Stimulated activated naive B cell treated with anti-CD40 and anti-IgM and Interleukin-4, amounts not matched to agents 10 μg/mL and 1 μg/mL and 100 μg/mL, for 72 hours (primary cell): ENCODE measurements at regions not wholly inside any gene's neighbourhood (a gene's known extent, or its start where the extent isn't known, plus 50 kb on each side); places are given as distances from the start of the nearest gene placed in this dataset.
A peak's percentile ranks its signal among the peaks of the same experiment; 100 is the strongest.
"Not testable (repeated sequence)": the region's sequence is repeated elsewhere in the genome, so short reads cannot be mapped to it uniquely, and the experiment has no call there.

ENCODE experiments used
- ATAC-seq, 2 donors: fragments of 150-1000 bp; cut with Tn5 transposase; replicated peaks; 2 replicates each; pipeline ENCODE4 v1.10.0; 2021; ENCODE audit warnings: moderate library complexity in 1 of 2
- DNase-seq: peaks from one replicate; pipeline ENCODE4 v3.0.0; 2021
- H3K27ac Mint-ChIP-seq: one replicate; pipeline ENCODE4 v1.8.0; 2022; ENCODE audit warnings: mild to moderate bottlenecking, mixed read lengths
- H3K27me3 Mint-ChIP-seq, 2 donors: one replicate each; pipeline ENCODE4 v1.8.0; 2022; ENCODE audit warnings: mixed read lengths in 2 of 2
- H3K36me3 Mint-ChIP-seq, 2 donors: one replicate each; pipeline ENCODE4 v1.8.0; 2022; ENCODE audit warnings: mixed read lengths in 2 of 2, mild to moderate bottlenecking in 1 of 2
- H3K4me1 Mint-ChIP-seq, 2 donors: one replicate each; pipeline ENCODE4 v1.8.0; 2022; ENCODE audit warnings: mixed read lengths in 2 of 2, mild to moderate bottlenecking in 1 of 2
- H3K4me3 Mint-ChIP-seq, 2 donors: one replicate each; pipeline ENCODE4 v1.8.0; 2022; ENCODE audit warnings: mild to moderate bottlenecking in 2 of 2, mixed read lengths in 2 of 2, moderate library complexity in 1 of 2
- H3K9me3 Mint-ChIP-seq, 2 donors: one replicate each; pipeline ENCODE4 v1.8.0; 2022; ENCODE audit warnings: mixed read lengths in 2 of 2, mild to moderate bottlenecking in 1 of 2

GRCh38 chr6:163756079-163756478 lies 341.6 kb downstream of the QKI start:
- peaks cover 5% of the 10 kb centered on the region in 2 donors for H3K36me3 Mint-ChIP-seq
- H3K27me3 Mint-ChIP-seq = peaks cover 16 to 29% of the 10 kb centered on the region in 2 donors
- ATAC-seq (peak; percentile 99 to 100), DNase-seq (peak; percentile 69)
- peaks cover 0 to 4% of the 10 kb centered on the region in 2 donors for H3K9me3 Mint-ChIP-seq
- H3K27ac Mint-ChIP-seq = no peak overlapping the region
- H3K4me3 Mint-ChIP-seq = peak overlapping the region in 1 of 2 donors; percentile 31
- H3K4me1 Mint-ChIP-seq = peaks cover 28 to 44% of the 10 kb centered on the region in 2 donors

- Mint-ChIP-seq H3K27ac (no peak overlapping the region), H3K27me3 (peaks cover 23 to 41% of the 10 kb centered on the region in 2 donors), H3K9me3 (peaks cover 0 to 4% of the 10 kb centered on the region in 2 donors), H3K36me3 (peaks cover 5% of the 10 kb centered on the region in 2 donors), H3K4me3 (no peak overlapping the region), H3K4me1 (peaks cover 38 to 55% of the 10 kb centered on the region in 2 donors)
- ATAC-seq = no peak
- no peak for DNase-seq
These were observed 340.3 kb downstream of the QKI start for GRCh38 chr6:163754866-163755265.

- Mint-ChIP-seq H3K4me3 (no peak overlapping the region), H3K27me3 (peaks cover 36 to 46% of the 10 kb centered on the region in 2 donors), H3K27ac (no peak overlapping the region), H3K36me3 (peaks cover 5% of the 10 kb centered on the region in 2 donors), H3K9me3 (peaks cover 0 to 4% of the 10 kb centered on the region in 2 donors), H3K4me1 (peaks cover 38 to 55% of the 10 kb centered on the region in 2 donors)
- DNase-seq (no peak), ATAC-seq (no peak)
These were observed 338.9 kb downstream of the QKI start for GRCh38 chr6:163753430-163753829.

GRCh38 chr6:163752446-163752845 lies 337.9 kb downstream of the QKI start:
- peaks cover 41 to 54% of the 10 kb centered on the region in 2 donors for H3K27me3 Mint-ChIP-seq
- peaks cover 5% of the 10 kb centered on the region in 2 donors for H3K36me3 Mint-ChIP-seq
- H3K27ac Mint-ChIP-seq = no peak overlapping the region
- DNase-seq (no peak), ATAC-seq (no peak)
- H3K9me3 Mint-ChIP-seq = peaks cover 0 to 3% of the 10 kb centered on the region in 2 donors
- peaks cover 34 to 50% of the 10 kb centered on the region in 2 donors for H3K4me1 Mint-ChIP-seq
- H3K4me3 Mint-ChIP-seq = peak overlapping the region in 1 of 2 donors; percentile 2

GRCh38 chr6:163751032-163751525 lies 336.6 kb downstream of the QKI start:
- peak; percentile 44 to 64 for ATAC-seq
- Mint-ChIP-seq H3K27me3 (peaks cover 41 to 55% of the 10 kb centered on the region in 2 donors), H3K4me3 (peak overlapping the region; percentile 37 to 72), H3K4me1 (peaks cover 31 to 43% of the 10 kb centered on the region in 2 donors), H3K9me3 (peaks cover 3 to 5% of the 10 kb centered on the region in 2 donors), H3K27ac (peak overlapping the region; percentile 91), H3K36me3 (peaks cover 5 to 10% of the 10 kb centered on the region in 2 donors)
- DNase-seq = no peak

GRCh38 chr6:163750431-163751031 lies 336.0 kb downstream of the QKI start:
- Mint-ChIP-seq H3K36me3 (peaks cover 5 to 10% of the 10 kb centered on the region in 2 donors), H3K4me3 (peak overlapping the region; percentile 37 to 72), H3K4me1 (peaks cover 27 to 38% of the 10 kb centered on the region in 2 donors), H3K27me3 (peaks cover 41 to 60% of the 10 kb centered on the region in 2 donors), H3K9me3 (peaks cover 3 to 5% of the 10 kb centered on the region in 2 donors), H3K27ac (peak overlapping the region; percentile 91)
- DNase-seq (peak; percentile 36), ATAC-seq (peak; percentile 70 to 80)

- peaks cover 5 to 10% of the 10 kb centered on the region in 2 donors for H3K36me3 Mint-ChIP-seq
- DNase-seq (no peak), ATAC-seq (no peak)
- H3K27ac Mint-ChIP-seq = no peak overlapping the region
- H3K9me3 Mint-ChIP-seq = peaks cover 3 to 5% of the 10 kb centered on the region in 2 donors
- H3K4me1 Mint-ChIP-seq = peaks cover 21 to 29% of the 10 kb centered on the region in 2 donors
- no peak overlapping the region for H3K4me3 Mint-ChIP-seq
- H3K27me3 Mint-ChIP-seq = peaks cover 35 to 73% of the 10 kb centered on the region in 2 donors
These were observed 334.4 kb downstream of the QKI start for GRCh38 chr6:163748886-163749285.

GRCh38 chr6:163748036-163748435 lies 333.5 kb downstream of the QKI start:
- no peak for ATAC-seq
- Mint-ChIP-seq H3K9me3 (peaks cover 3 to 5% of the 10 kb centered on the region in 2 donors), H3K36me3 (peaks cover 5 to 10% of the 10 kb centered on the region in 2 donors), H3K27ac (no peak overlapping the region), H3K4me3 (no peak overlapping the region), H3K4me1 (peaks cover 21 to 29% of the 10 kb centered on the region in 2 donors), H3K27me3 (peaks cover 39 to 71% of the 10 kb centered on the region in 2 donors)
- no peak for DNase-seq

- peaks cover 17 to 22% of the 10 kb centered on the region in 2 donors for H3K4me1 Mint-ChIP-seq
- not testable (repeated sequence) for H3K27ac Mint-ChIP-seq, H3K4me3 Mint-ChIP-seq, DNase-seq, H3K36me3 Mint-ChIP-seq, ATAC-seq, H3K9me3 Mint-ChIP-seq
- H3K27me3 Mint-ChIP-seq = peaks cover 36 to 68% of the 10 kb centered on the region in 2 donors
These were observed 332.5 kb downstream of the QKI start for GRCh38 chr6:163747058-163747457.

- Mint-ChIP-seq H3K4me3 (no peak overlapping the region), H3K4me1 (peaks cover 9 to 14% of the 10 kb centered on the region in 2 donors), H3K27ac (no peak overlapping the region), H3K27me3 (peaks cover 35 to 58% of the 10 kb centered on the region in 2 donors), H3K36me3 (peaks cover 0 to 5% of the 10 kb centered on the region in 2 donors), H3K9me3 (peaks cover 3 to 5% of the 10 kb centered on the region in 2 donors)
- no peak for ATAC-seq
- no peak for DNase-seq
These were observed 331.2 kb downstream of the QKI start for GRCh38 chr6:163745536-163746400.

GRCh38 chr6:163744256-163744925 lies 329.9 kb downstream of the QKI start:
- Mint-ChIP-seq H3K4me1 (peaks cover 2 to 10% of the 10 kb centered on the region in 2 donors), H3K36me3 (peaks cover 0 to 5% of the 10 kb centered on the region in 2 donors), H3K27me3 (peaks cover 25 to 44% of the 10 kb centered on the region in 2 donors), H3K27ac (no peak overlapping the region), H3K9me3 (peaks cover 3 to 5% of the 10 kb centered on the region in 2 donors), H3K4me3 (no peak overlapping the region)
- DNase-seq (no peak), ATAC-seq (no peak)

- Mint-ChIP-seq H3K9me3 (peaks cover 3 to 5% of the 10 kb centered on the region in 2 donors), H3K27me3 (peaks cover 20 to 38% of the 10 kb centered on the region in 2 donors), H3K4me1 (peaks cover 4 to 14% of the 10 kb centered on the region in 2 donors), H3K27ac (no peak overlapping the region), H3K36me3 (peaks cover 0 to 5% of the 10 kb centered on the region in 2 donors), H3K4me3 (no peak overlapping the region)
- ATAC-seq = no peak
- no peak for DNase-seq
These were observed 329.3 kb downstream of the QKI start for GRCh38 chr6:163743796-163744195.

- peaks cover 12 to 31% of the 10 kb centered on the region in 2 donors for H3K27me3 Mint-ChIP-seq
- no peak for DNase-seq
- no peak overlapping the region for H3K27ac Mint-ChIP-seq
- H3K9me3 Mint-ChIP-seq = peaks cover under 1 to 2% of the 10 kb centered on the region in 2 donors
- ATAC-seq = no peak
- no peak overlapping the region for H3K4me3 Mint-ChIP-seq
- H3K4me1 Mint-ChIP-seq = peaks cover 8 to 19% of the 10 kb centered on the region in 2 donors
- peaks cover 0 to 2% of the 10 kb centered on the region in 2 donors for H3K36me3 Mint-ChIP-seq
These were observed 327.3 kb downstream of the QKI start for GRCh38 chr6:163741743-163742363.
